GM23248 (cell line): ENCODE measurements at regions not wholly inside any gene's neighbourhood (a gene's known extent, or its start where the extent isn't known, plus 50 kb on each side); places are given as distances from the start of the nearest gene placed in this dataset.

Source experiments
- EZH2 ChIP-seq: fragments of 200-600 bp; sonication (generic); IDR thresholded peaks from 2 replicates; pipeline ENCODE4 v1.6.1; 2018; ENCODE audit warnings: antibody characterized with exemption, mild to moderate bottlenecking; ENCODE audit not compliant: insufficient read depth, poor library complexity, severe bottlenecking
- EZH2phosphoT487 ChIP-seq: fragments of 200-600 bp; sonication (generic); IDR thresholded peaks from 2 replicates; pipeline ENCODE4 v1.6.1; 2018; ENCODE audit warnings: antibody characterized with exemption, moderate library complexity, mild to moderate bottlenecking, low read depth; ENCODE audit not compliant: insufficient read depth

DNA sequence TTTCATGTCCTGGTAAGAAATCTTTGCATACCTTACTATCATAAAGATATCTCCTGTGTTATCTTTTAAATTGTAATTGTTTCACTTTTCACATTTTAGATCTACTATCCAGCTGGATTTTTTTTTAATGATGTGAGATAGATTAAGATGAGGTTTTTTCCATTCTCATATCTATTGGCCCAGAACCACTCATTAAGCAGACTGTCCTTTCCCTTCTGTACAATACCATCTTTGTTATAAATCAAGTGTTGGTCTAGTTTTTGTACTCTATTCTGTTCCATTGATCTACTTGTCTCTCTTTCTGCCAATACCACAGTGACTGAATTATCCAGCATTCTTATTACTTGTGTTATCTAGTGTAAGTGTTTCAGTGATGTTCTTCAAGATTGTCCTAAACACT lies 131.6 kb upstream of the TRIM2 start:
- TF ChIP-seq EZH2, result no peak
- no peak for TF ChIP-seq EZH2phosphoT487
